ENCODE measurements at regions not wholly inside any gene's neighbourhood (a gene's known extent, or its start where the extent isn't known, plus 50 kb on each side); places are given as distances from the start of the nearest gene placed in this dataset.
"Not testable (repeated sequence)": the region's sequence is repeated elsewhere in the genome, so short reads cannot be mapped to it uniquely, and the experiment has no call there.

DNA sequence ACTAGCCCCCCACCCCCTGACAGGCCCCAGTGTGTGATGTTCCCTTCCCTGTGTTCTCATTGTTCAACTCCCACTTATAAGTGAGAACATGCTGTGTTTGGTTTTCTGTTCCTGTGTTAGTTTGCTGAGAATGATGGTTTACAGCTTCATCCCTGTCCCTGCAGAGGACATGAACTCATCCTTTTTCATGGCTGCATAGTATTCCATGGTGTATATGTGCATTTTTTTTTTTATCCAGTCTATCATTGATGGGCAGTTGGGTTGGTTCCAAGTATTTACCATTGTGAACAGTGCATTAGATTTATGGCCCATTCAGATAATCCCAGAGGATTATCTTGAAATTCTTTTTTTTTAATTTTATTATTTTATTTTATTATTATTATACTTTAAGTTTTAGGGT, 872.5 kb upstream of the ARRDC3 start:
- TF ChIP-seq MAX (IDR thresholded peaks at IDR 0.05; ENCODE audit: low read depth, low read length): not testable (repeated sequence)
- TF ChIP-seq, protein P1, sequence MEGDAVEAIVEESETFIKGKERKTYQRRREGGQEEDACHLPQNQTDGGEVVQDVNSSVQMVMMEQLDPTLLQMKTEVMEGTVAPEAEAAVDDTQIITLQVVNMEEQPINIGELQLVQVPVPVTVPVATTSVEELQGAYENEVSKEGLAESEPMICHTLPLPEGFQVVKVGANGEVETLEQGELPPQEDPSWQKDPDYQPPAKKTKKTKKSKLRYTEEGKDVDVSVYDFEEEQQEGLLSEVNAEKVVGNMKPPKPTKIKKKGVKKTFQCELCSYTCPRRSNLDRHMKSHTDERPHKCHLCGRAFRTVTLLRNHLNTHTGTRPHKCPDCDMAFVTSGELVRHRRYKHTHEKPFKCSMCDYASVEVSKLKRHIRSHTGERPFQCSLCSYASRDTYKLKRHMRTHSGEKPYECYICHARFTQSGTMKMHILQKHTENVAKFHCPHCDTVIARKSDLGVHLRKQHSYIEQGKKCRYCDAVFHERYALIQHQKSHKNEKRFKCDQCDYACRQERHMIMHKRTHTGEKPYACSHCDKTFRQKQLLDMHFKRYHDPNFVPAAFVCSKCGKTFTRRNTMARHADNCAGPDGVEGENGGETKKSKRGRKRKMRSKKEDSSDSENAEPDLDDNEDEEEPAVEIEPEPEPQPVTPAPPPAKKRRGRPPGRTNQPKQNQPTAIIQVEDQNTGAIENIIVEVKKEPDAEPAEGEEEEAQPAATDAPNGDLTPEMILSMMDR (IDR thresholded peaks at IDR 0.05; ENCODE audit: low read depth, low read length): not testable (repeated sequence)

Data from NB4 (cell line).